GM18870 (cell line): ENCODE measurements at regions not wholly inside any gene's neighbourhood (a gene's known extent, or its start where the extent isn't known, plus 50 kb on each side); places are given as distances from the start of the nearest gene placed in this dataset.
A peak's percentile ranks its signal among the peaks of the same experiment; 100 is the strongest.

ENCODE experiments used
- ATAC-seq: cut with Tn5 transposase; IDR thresholded peaks from one replicate; pipeline ENCODE4 v1.9.1; 2021; ENCODE audit warnings: moderate library complexity; ENCODE audit not compliant: unreplicated experiment

GRCh38 chr6:126147291-126147815 lies 161.0 kb downstream of the TRMT11 start:
- ATAC-seq: no peak

- no peak for ATAC-seq
Measured at GRCh38 chr6:126148853-126149252, 162.5 kb downstream of the TRMT11 start.

- no peak for ATAC-seq
Measured at GRCh38 chr6:126152372-126152745, 166.0 kb downstream of the TRMT11 start.

GRCh38 chr6:126153661-126154060 lies 167.3 kb downstream of the TRMT11 start:
- no peak for ATAC-seq

GRCh38 chr6:126156973-126157372 lies 170.6 kb downstream of the TRMT11 start:
- ATAC-seq: peak; percentile 77

- ATAC-seq: no peak
Measured at GRCh38 chr6:126167726-126168125, 172.2 kb upstream of the CENPW start.

- no peak for ATAC-seq
Measured at GRCh38 chr6:126170433-126170832, 169.5 kb upstream of the CENPW start.

- ATAC-seq: peak; percentile 92
Measured at GRCh38 chr6:126170978-126171382, 168.9 kb upstream of the CENPW start.

GRCh38 chr6:126172131-126172530 lies 167.8 kb upstream of the CENPW start:
- no peak for ATAC-seq

- no peak for ATAC-seq
Measured at GRCh38 chr6:126173265-126173664, 166.7 kb upstream of the CENPW start.

- ATAC-seq: no peak
Measured at GRCh38 chr6:126174697-126175096, 165.2 kb upstream of the CENPW start.

GRCh38 chr6:126175251-126175650 lies 164.7 kb upstream of the CENPW start:
- ATAC-seq: no peak

- peak; percentile 31 for ATAC-seq
Measured at GRCh38 chr6:126176282-126176681, 163.6 kb upstream of the CENPW start.

- ATAC-seq: peak; percentile 66
Measured at GRCh38 chr6:126180585-126180984, 159.3 kb upstream of the CENPW start.

- ATAC-seq: no peak
Measured at GRCh38 chr6:126181173-126181741, 158.7 kb upstream of the CENPW start.

- ATAC-seq: no peak
Measured at GRCh38 chr6:126181890-126182289, 158.0 kb upstream of the CENPW start.

- peak; percentile 54 for ATAC-seq
Measured at GRCh38 chr6:126182650-126183311, 157.1 kb upstream of the CENPW start.

GRCh38 chr6:126185774-126186173 lies 154.1 kb upstream of the CENPW start:
- no peak for ATAC-seq

- no peak for ATAC-seq
Measured at GRCh38 chr6:126188279-126188909, 151.5 kb upstream of the CENPW start.

GRCh38 chr6:126195625-126196236 lies 144.2 kb upstream of the CENPW start:
- ATAC-seq: no peak

GRCh38 chr6:126198631-126199030 lies 141.3 kb upstream of the CENPW start:
- no peak for ATAC-seq

- ATAC-seq: peak; percentile 50
Measured at GRCh38 chr6:126199466-126199865, 140.4 kb upstream of the CENPW start.
